ENCODE measurements at regions not wholly inside any gene's neighbourhood (a gene's known extent, or its start where the extent isn't known, plus 50 kb on each side); places are given as distances from the start of the nearest gene placed in this dataset.

- DNase-seq (ENCODE audit: low spot score) = no peak
Observed at GRCh38 chr3:65231544-65231943, 543.7 kb upstream of the ADAMTS9 start.

- no peak for DNase-seq (ENCODE audit: low spot score)
Observed at GRCh38 chr3:65230261-65231139, 542.7 kb upstream of the ADAMTS9 start.

- no peak for DNase-seq (ENCODE audit: low spot score)
Observed at GRCh38 chr3:65226287-65226686, 538.5 kb upstream of the ADAMTS9 start.

GRCh38 chr3:65210026-65210814 lies 522.4 kb upstream of the ADAMTS9 start:
- no peak for DNase-seq (ENCODE audit: low spot score)

GRCh38 chr3:65202395-65202794 lies 514.6 kb upstream of the ADAMTS9 start:
- no peak for DNase-seq (ENCODE audit: low spot score)

- DNase-seq (ENCODE audit: low spot score) = no peak
Observed at GRCh38 chr3:65201926-65202325, 514.1 kb upstream of the ADAMTS9 start.

GRCh38 chr3:65200310-65200970 lies 512.6 kb upstream of the ADAMTS9 start:
- DNase-seq (ENCODE audit: low spot score) = no peak

GRCh38 chr3:65196663-65197062 lies 508.9 kb upstream of the ADAMTS9 start:
- DNase-seq (ENCODE audit: low spot score) = no peak

- DNase-seq (ENCODE audit: low spot score) = no peak
Observed at GRCh38 chr3:65195211-65196006, 507.6 kb upstream of the ADAMTS9 start.

GRCh38 chr3:65194744-65195143 lies 506.9 kb upstream of the ADAMTS9 start:
- DNase-seq (ENCODE audit: low spot score) = no peak

- DNase-seq (ENCODE audit: low spot score) = no peak
Observed at GRCh38 chr3:65194047-65194714, 506.4 kb upstream of the ADAMTS9 start.

- DNase-seq (ENCODE audit: low spot score) = no peak
Observed at GRCh38 chr3:65193531-65193930, 505.7 kb upstream of the ADAMTS9 start.

- DNase-seq (ENCODE audit: low spot score) = no peak
Observed at GRCh38 chr3:65190111-65190510, 502.3 kb upstream of the ADAMTS9 start.

GRCh38 chr3:65186268-65186667 lies 498.5 kb upstream of the ADAMTS9 start:
- DNase-seq (ENCODE audit: low spot score) = no peak

- DNase-seq (ENCODE audit: low spot score) = no peak
Observed at GRCh38 chr3:65182682-65183081, 494.9 kb upstream of the ADAMTS9 start.

GRCh38 chr3:65182085-65182484 lies 494.3 kb upstream of the ADAMTS9 start:
- no peak for DNase-seq (ENCODE audit: low spot score)

GRCh38 chr3:65181391-65181871 lies 493.6 kb upstream of the ADAMTS9 start:
- no peak for DNase-seq (ENCODE audit: low spot score)

- no peak for DNase-seq (ENCODE audit: low spot score)
Observed at GRCh38 chr3:65178703-65179102, 490.9 kb upstream of the ADAMTS9 start.

- DNase-seq (ENCODE audit: low spot score) = no peak
Observed at GRCh38 chr3:65177960-65178376, 490.2 kb upstream of the ADAMTS9 start.

GRCh38 chr3:65174713-65175112 lies 486.9 kb upstream of the ADAMTS9 start:
- DNase-seq (ENCODE audit: low spot score) = no peak

GRCh38 chr3:65173841-65174240 lies 486.0 kb upstream of the ADAMTS9 start:
- no peak for DNase-seq (ENCODE audit: low spot score)
